SK-N-SH (cell line): ENCODE measurements at regions not wholly inside any gene's neighbourhood (a gene's known extent, or its start where the extent isn't known, plus 50 kb on each side); places are given as distances from the start of the nearest gene placed in this dataset.

Experiments
- CTCF ChIA-PET: fragments of 300-600, 350-600 bp; formaldehyde crosslinking; extraction: SDS; loops from one replicate; lab custom pipeline; 2021; lab: Yijun Ruan, JAX
- POLR2A ChIA-PET: fragments of 350-600 bp; sonication (Branson Sonifier 250); formaldehyde crosslinking; extraction: SDS; loops from one replicate; lab custom pipeline; 2020; ENCODE audit warnings: antibody characterized with exemption, inconsistent platforms; lab: Yijun Ruan, JAX
- DNase-seq: peaks from one replicate; pipeline ENCODE4 v3.0.0; 2012
- H2AFZ ChIP-seq: fragments of 200-600 bp; sonication (generic); 2 replicates; pipeline ENCODE4 v1.8.1; 2016; ENCODE audit warnings: antibody characterized with exemption, mild to moderate bottlenecking, low read depth
- H3F3A ChIP-seq: fragments of 200-600 bp; sonication (generic); replicated peaks from 2 replicates; pipeline ENCODE3; 2016; ENCODE audit warnings: antibody characterized with exemption, mild to moderate bottlenecking; ENCODE audit not compliant: insufficient read depth
- H3K27ac ChIP-seq, 2 experiments: fragments of 200-500 bp in 1 of 2; fragments of 200-600 bp in 1 of 2; sonication (Bioruptor generic) in 1 of 2; sonication (generic), shearing (Covaris generic) in 1 of 2; 2 replicates each; pipeline versions ENCODE4 v1.5.1 to v1.6.1; 2014 to 2016; ENCODE audit warnings: low read depth in 2 of 2, inconsistent platforms in 1 of 2, low read length in 1 of 2, mild to moderate bottlenecking in 1 of 2, mixed read lengths in 1 of 2
- H3K27me3 ChIP-seq: fragments of 200-600 bp; sonication (generic), shearing (Covaris generic); 2 replicates; pipeline ENCODE4 v1.6.1; 2016; ENCODE audit warnings: mixed run types; ENCODE audit not compliant: insufficient read depth
- H3K36me3 ChIP-seq, 2 experiments: fragments of 200-500 bp in 1 of 2; fragments of 200-600 bp in 1 of 2; sonication (Bioruptor generic) in 1 of 2; sonication (generic) in 1 of 2; replicated peaks in 1 of 2; 2 replicates each; pipeline versions ENCODE3 to v1.5.1; 2014 to 2016; ENCODE audit warnings: low read length in 1 of 2, mild to moderate bottlenecking in 1 of 2; ENCODE audit not compliant: insufficient read depth in 2 of 2, control insufficient read depth in 1 of 2
- H3K4me1 ChIP-seq, 2 experiments: fragments of 200-500 bp in 1 of 2; fragments of 200-600 bp in 1 of 2; sonication (Bioruptor generic) in 1 of 2; sonication (generic), shearing (Covaris generic) in 1 of 2; 2 replicates each; pipeline versions ENCODE4 v1.5.1 to v1.6.1; 2014 to 2016; ENCODE audit warnings: low read depth in 1 of 2, low read length in 1 of 2, mixed run types in 1 of 2; ENCODE audit not compliant: insufficient read depth in 2 of 2, control insufficient read depth in 1 of 2
- H3K4me2 ChIP-seq: fragments of 200-600 bp; sonication (generic), shearing (Covaris generic); 2 replicates; pipeline ENCODE4 v1.6.1; 2017; ENCODE audit warnings: mixed run types
- H3K4me3 ChIP-seq, 2 experiments: fragments of 200-500 bp in 1 of 2; fragments of 200-600 bp in 1 of 2; sonication (Bioruptor generic) in 1 of 2; sonication (generic), shearing (Covaris generic) in 1 of 2; 2 replicates each; pipeline versions ENCODE4 v1.5.1 to v1.8.1; 2014 to 2016; ENCODE audit warnings: low read depth in 2 of 2, inconsistent platforms in 1 of 2, low read length in 1 of 2, mild to moderate bottlenecking in 1 of 2, mixed read lengths in 1 of 2, moderate library complexity in 1 of 2
- H3K79me2 ChIP-seq: fragments of 200-600 bp; sonication (generic); 2 replicates; pipeline ENCODE4 v1.8.1; 2017; ENCODE audit warnings: mild to moderate bottlenecking; ENCODE audit not compliant: insufficient read depth
- H3K9ac ChIP-seq: fragments of 200-600 bp; sonication (generic); 2 replicates; pipeline ENCODE4 v1.6.1; 2017; ENCODE audit warnings: mixed run types
- H3K9me2 ChIP-seq: fragments of 200-600 bp; sonication (generic); 2 replicates; pipeline ENCODE4 v1.6.1; 2017; ENCODE audit warnings: mixed run types
- H3K9me3 ChIP-seq: fragments of 200-600 bp; sonication (generic); 2 replicates; pipeline ENCODE4 v1.6.1; 2017; ENCODE audit warnings: mixed run types, mild to moderate bottlenecking, moderate library complexity
- H4K20me1 ChIP-seq: fragments of 200-600 bp; sonication (generic); 2 replicates; pipeline ENCODE4 v1.6.1; 2017; ENCODE audit warnings: mild to moderate bottlenecking, mixed run types; ENCODE audit not compliant: insufficient read depth
- CHD2 ChIP-seq: fragments of 150-350 bp; IDR thresholded peaks from 2 replicates; pipeline ENCODE4 v1.6.1; 2018; ENCODE audit warnings: low read length; ENCODE audit not compliant: partially characterized antibody
- ELF1 ChIP-seq: IDR thresholded peaks from 2 replicates; pipeline ENCODE4 v1.4.0; 2012
- FOXM1 ChIP-seq: IDR thresholded peaks from 2 replicates; pipeline ENCODE4 v1.4.0; 2012; ENCODE audit warnings: low read depth, mild to moderate bottlenecking
- JUND ChIP-seq: IDR thresholded peaks from 2 replicates; pipeline ENCODE4 v1.4.0; 2012
- MXI1 ChIP-seq: IDR thresholded peaks from 2 replicates; pipeline ENCODE4 v1.6.1; 2012; ENCODE audit warnings: mild to moderate bottlenecking, low read depth, low read length, improper control_type of control experiment
- NFIC ChIP-seq: IDR thresholded peaks from 2 replicates; pipeline ENCODE4 v1.4.0; 2012; ENCODE audit warnings: borderline replicate concordance
- NRF1 ChIP-seq: IDR thresholded peaks from 2 replicates; pipeline ENCODE4 v1.6.1; 2012; ENCODE audit warnings: low read depth, mild to moderate bottlenecking, low read length
- POLR2AphosphoS5 ChIP-seq: IDR thresholded peaks from 2 replicates; pipeline ENCODE4 v1.6.1; 2012; ENCODE audit warnings: low read depth, low read length
- TEAD4 ChIP-seq: IDR thresholded peaks from 2 replicates; pipeline ENCODE4 v1.4.0; 2012; ENCODE audit warnings: mild to moderate bottlenecking, borderline replicate concordance; ENCODE audit not compliant: insufficient read depth
- YY1 ChIP-seq: IDR thresholded peaks from 2 replicates; pipeline ENCODE4 v1.4.0; 2012; ENCODE audit warnings: low read depth, mild to moderate bottlenecking
- WGBS: methylation state at CpG from one replicate; pipeline ENCODE4 v1.1.6; 2017; ENCODE audit warnings: low lambda C conversion rate; 5-methylcytosine and 5-hydroxymethylcytosine counted together
- TF ChIP-seq, protein P1 (sequence below): fragments of 200-600 bp; sonication (generic); IDR thresholded peaks from 2 replicates; pipeline ENCODE4 v1.6.1; 2017; ENCODE audit warnings: antibody characterized with exemption, mild to moderate bottlenecking, moderate library complexity
- TF ChIP-seq, protein P2 (sequence below): IDR thresholded peaks from 2 replicates; pipeline ENCODE4 v1.4.0; 2012; ENCODE audit warnings: low read depth, borderline replicate concordance
- TF ChIP-seq, protein P3 (sequence below): IDR thresholded peaks from 2 replicates; pipeline ENCODE4 v1.4.0; 2012; ENCODE audit warnings: low read depth
- TF ChIP-seq, protein P4 (sequence below): IDR thresholded peaks from 2 replicates; pipeline ENCODE4 v1.6.1; 2012; ENCODE audit warnings: mild to moderate bottlenecking, low read depth, low read length, moderate library complexity
- TF ChIP-seq, protein P5 (sequence below): IDR thresholded peaks from 2 replicates; pipeline ENCODE4 v1.4.0; 2012; ENCODE audit warnings: low read depth, borderline replicate concordance

DNA sequence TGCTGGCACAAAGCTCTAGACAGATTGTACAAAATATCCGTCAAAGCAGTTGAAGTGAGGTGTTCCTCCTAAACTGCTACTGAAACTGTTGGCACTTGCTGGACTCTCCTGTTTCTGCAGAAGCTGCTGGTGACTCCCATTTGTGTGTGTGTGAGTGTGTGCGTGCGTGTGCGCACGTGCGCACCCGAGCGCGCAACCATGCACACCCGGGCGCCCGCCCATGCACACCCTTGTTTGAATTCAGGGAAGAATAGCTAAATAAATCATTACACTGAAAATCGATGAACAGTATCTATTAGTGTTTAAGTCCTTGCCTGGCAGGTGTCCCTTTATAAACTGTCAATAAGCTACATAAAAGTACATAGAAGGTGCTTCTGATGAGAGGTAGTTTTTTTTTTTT lies 156.4 kb upstream of the B3GALT2 start:
- Histone ChIP-seq H3K4me3 (no peak overlapping the region), H3K9ac (no peak overlapping the region), H2AFZ (no peak overlapping the region), H3K79me2 (no peaks in the 10 kb centered on the region), H3K9me3 (no peaks in the 10 kb centered on the region), H3K36me3 (no peaks in the 10 kb centered on the region), H4K20me1 (no peaks in the 10 kb centered on the region), H3F3A (peaks cover 2% of the 10 kb centered on the region), H3K9me2 (no peaks in the 10 kb centered on the region), H3K4me2 (no peak overlapping the region), H3K4me1 (peaks cover 0 to 5% of the 10 kb centered on the region in 2 experiments; a peak in 2 of 4 replicates), H3K27ac (no peak overlapping the region), H3K27me3 (no peaks in the 10 kb centered on the region)
- TF ChIP-seq ELF1 (no peak), TEAD4 (no peak), JUND (no peak), NRF1 (no peak), NFIC (no peak), YY1 (no peak), CHD2 (no peak), MXI1 (no peak), POLR2AphosphoS5 (no peak), FOXM1 (no peak)
- TF ChIP-seq, protein P1, sequence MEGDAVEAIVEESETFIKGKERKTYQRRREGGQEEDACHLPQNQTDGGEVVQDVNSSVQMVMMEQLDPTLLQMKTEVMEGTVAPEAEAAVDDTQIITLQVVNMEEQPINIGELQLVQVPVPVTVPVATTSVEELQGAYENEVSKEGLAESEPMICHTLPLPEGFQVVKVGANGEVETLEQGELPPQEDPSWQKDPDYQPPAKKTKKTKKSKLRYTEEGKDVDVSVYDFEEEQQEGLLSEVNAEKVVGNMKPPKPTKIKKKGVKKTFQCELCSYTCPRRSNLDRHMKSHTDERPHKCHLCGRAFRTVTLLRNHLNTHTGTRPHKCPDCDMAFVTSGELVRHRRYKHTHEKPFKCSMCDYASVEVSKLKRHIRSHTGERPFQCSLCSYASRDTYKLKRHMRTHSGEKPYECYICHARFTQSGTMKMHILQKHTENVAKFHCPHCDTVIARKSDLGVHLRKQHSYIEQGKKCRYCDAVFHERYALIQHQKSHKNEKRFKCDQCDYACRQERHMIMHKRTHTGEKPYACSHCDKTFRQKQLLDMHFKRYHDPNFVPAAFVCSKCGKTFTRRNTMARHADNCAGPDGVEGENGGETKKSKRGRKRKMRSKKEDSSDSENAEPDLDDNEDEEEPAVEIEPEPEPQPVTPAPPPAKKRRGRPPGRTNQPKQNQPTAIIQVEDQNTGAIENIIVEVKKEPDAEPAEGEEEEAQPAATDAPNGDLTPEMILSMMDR: no peak
- TF ChIP-seq, protein P2, sequence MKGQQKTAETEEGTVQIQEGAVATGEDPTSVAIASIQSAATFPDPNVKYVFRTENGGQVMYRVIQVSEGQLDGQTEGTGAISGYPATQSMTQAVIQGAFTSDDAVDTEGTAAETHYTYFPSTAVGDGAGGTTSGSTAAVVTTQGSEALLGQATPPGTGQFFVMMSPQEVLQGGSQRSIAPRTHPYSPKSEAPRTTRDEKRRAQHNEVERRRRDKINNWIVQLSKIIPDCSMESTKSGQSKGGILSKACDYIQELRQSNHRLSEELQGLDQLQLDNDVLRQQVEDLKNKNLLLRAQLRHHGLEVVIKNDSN: no peak
- TF ChIP-seq, protein P3, sequence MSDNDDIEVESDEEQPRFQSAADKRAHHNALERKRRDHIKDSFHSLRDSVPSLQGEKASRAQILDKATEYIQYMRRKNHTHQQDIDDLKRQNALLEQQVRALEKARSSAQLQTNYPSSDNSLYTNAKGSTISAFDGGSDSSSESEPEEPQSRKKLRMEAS: no peak
- TF ChIP-seq, protein P4, sequence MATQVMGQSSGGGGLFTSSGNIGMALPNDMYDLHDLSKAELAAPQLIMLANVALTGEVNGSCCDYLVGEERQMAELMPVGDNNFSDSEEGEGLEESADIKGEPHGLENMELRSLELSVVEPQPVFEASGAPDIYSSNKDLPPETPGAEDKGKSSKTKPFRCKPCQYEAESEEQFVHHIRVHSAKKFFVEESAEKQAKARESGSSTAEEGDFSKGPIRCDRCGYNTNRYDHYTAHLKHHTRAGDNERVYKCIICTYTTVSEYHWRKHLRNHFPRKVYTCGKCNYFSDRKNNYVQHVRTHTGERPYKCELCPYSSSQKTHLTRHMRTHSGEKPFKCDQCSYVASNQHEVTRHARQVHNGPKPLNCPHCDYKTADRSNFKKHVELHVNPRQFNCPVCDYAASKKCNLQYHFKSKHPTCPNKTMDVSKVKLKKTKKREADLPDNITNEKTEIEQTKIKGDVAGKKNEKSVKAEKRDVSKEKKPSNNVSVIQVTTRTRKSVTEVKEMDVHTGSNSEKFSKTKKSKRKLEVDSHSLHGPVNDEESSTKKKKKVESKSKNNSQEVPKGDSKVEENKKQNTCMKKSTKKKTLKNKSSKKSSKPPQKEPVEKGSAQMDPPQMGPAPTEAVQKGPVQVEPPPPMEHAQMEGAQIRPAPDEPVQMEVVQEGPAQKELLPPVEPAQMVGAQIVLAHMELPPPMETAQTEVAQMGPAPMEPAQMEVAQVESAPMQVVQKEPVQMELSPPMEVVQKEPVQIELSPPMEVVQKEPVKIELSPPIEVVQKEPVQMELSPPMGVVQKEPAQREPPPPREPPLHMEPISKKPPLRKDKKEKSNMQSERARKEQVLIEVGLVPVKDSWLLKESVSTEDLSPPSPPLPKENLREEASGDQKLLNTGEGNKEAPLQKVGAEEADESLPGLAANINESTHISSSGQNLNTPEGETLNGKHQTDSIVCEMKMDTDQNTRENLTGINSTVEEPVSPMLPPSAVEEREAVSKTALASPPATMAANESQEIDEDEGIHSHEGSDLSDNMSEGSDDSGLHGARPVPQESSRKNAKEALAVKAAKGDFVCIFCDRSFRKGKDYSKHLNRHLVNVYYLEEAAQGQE: no peak
- TF ChIP-seq, protein P5, sequence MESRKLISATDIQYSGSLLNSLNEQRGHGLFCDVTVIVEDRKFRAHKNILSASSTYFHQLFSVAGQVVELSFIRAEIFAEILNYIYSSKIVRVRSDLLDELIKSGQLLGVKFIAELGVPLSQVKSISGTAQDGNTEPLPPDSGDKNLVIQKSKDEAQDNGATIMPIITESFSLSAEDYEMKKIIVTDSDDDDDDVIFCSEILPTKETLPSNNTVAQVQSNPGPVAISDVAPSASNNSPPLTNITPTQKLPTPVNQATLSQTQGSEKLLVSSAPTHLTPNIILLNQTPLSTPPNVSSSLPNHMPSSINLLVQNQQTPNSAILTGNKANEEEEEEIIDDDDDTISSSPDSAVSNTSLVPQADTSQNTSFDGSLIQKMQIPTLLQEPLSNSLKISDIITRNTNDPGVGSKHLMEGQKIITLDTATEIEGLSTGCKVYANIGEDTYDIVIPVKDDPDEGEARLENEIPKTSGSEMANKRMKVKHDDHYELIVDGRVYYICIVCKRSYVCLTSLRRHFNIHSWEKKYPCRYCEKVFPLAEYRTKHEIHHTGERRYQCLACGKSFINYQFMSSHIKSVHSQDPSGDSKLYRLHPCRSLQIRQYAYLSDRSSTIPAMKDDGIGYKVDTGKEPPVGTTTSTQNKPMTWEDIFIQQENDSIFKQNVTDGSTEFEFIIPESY: no peak
- WGBS: 93% methylated on average over 13 of the region's 13 CpGs
- ChIA-PET CTCF (no interaction called here), POLR2A (no interaction called here)
- DNase-seq: no peak
